Thyroid gland (tissue), 4 donors: ENCODE measurements at regions not wholly inside any gene's neighbourhood (a gene's known extent, or its start where the extent isn't known, plus 50 kb on each side); places are given as distances from the start of the nearest gene placed in this dataset.
"Not testable (repeated sequence)": the region's sequence is repeated elsewhere in the genome, so short reads cannot be mapped to it uniquely, and the experiment has no call there.

ENCODE experiments used
- DNase-seq, 2 donors: peaks; one replicate each; pipeline ENCODE4 v3.0.0-alpha.2; 2019
- H3K27ac ChIP-seq, 3 donors: fragments of 200-600 bp; sonication (generic); 1 replicate in 2 of 3; 2 replicates in 1 of 3; pipeline ENCODE4 v1.5.1; 2016 to 2019; ENCODE audit warnings: mild to moderate bottlenecking in 1 of 3, moderate library complexity in 1 of 3
- H3K27me3 ChIP-seq: fragments of 200-600 bp; sonication (generic); one replicate; pipeline ENCODE4 v1.5.1; 2019
- H3K36me3 ChIP-seq, 2 donors: fragments of 200-600 bp; sonication (generic); one replicate each; pipeline ENCODE4 v1.5.1; 2016 to 2019
- H3K4me1 ChIP-seq, 2 donors: fragments of 200-600 bp; sonication (generic); one replicate each; pipeline ENCODE4 v1.5.1; 2017 to 2019
- H3K4me3 ChIP-seq, 3 donors: fragments of 200-600 bp; sonication (generic); replicated peaks in 1 of 3; 1 replicate in 2 of 3; 2 replicates in 1 of 3; pipeline ENCODE4 v1.5.1; 2016; ENCODE audit warnings: mild to moderate bottlenecking in 1 of 3
- H3K9me3 ChIP-seq: fragments of 200-600 bp; sonication (generic); one replicate; pipeline ENCODE4 v1.5.1; 2017
- CTCF ChIP-seq, 6 experiments: fragments of 200-600 bp in 3 of 6; fragments of 450-650 bp in 3 of 6; sonication (generic) in 3 of 6; IDR thresholded peaks; one replicate each; pipeline ENCODE4 v1.5.1; 2016 to 2019; ENCODE audit warnings: antibody characterized with exemption in 6 of 6, mild to moderate bottlenecking in 2 of 6, inconsistent platforms in 1 of 6, moderate library complexity in 1 of 6
- POLR2A ChIP-seq, 2 donors: fragments of 450-650 bp; IDR thresholded peaks; one replicate each; pipeline ENCODE4 v1.6.1; 2017; ENCODE audit warnings: antibody characterized with exemption in 2 of 2, mild to moderate bottlenecking in 2 of 2, moderate library complexity in 1 of 2
- WGBS, 2 donors: methylation state at CpG; one replicate each; pipeline ENCODE4 v1.1.5; 2017; 5-methylcytosine and 5-hydroxymethylcytosine counted together
- intact Hi-C: fragments of 100-400 bp; cut with DNase I; formaldehyde crosslinking; loops from one replicate; pipeline ENCODE4 v1.15.1; 2023

- Histone ChIP-seq H3K27me3 (no peaks in the 10 kb centered on the region), H3K27ac (no peak overlapping the region), H3K9me3 (no peaks in the 10 kb centered on the region), H3K4me1 (peaks cover 0 to 4% of the 10 kb centered on the region in 2 donors), H3K4me3 (no peak overlapping the region), H3K36me3 (no peaks in the 10 kb centered on the region)
- no peak for DNase-seq
- WGBS, 2 donors, result 89 to 90% methylated on average over 2 of the region's 2 CpGs
- no peak for TF ChIP-seq CTCF (IDR thresholded peaks at IDR 0.05)
- TF ChIP-seq POLR2A (IDR thresholded peaks at IDR 0.05), result no peak
- intact Hi-C loops, result no loop called here
Measured at GRCh38 chrX:994780-995179, 217.7 kb downstream of the CRLF2 start.

GRCh38 chrX:989959-990510, 222.4 kb downstream of the CRLF2 start:
- DNase-seq, result peak; percentile 45 to 61
- intact Hi-C loops, result loop anchor here (10.0 kb wide), 1 partner anchor 1335 kb away; no protein-coding TSS in a partner anchor
- Histone ChIP-seq H3K27ac (peak overlapping the region in 1 of 3 donors; percentile 56), H3K4me1 (peaks cover 0 to 8% of the 10 kb centered on the region in 2 donors), H3K36me3 (no peaks in the 10 kb centered on the region), H3K4me3 (peak overlapping the region in 1 of 3 donors; percentile 14), H3K27me3 (no peaks in the 10 kb centered on the region), H3K9me3 (no peaks in the 10 kb centered on the region)
- 77 to 78% methylated on average over 25 of the region's 25 CpGs for WGBS, 2 donors
- TF ChIP-seq CTCF (IDR thresholded peaks at IDR 0.05), result no peak

- not testable (repeated sequence) for H3K27me3 ChIP-seq, H3K36me3 ChIP-seq, H3K4me3 ChIP-seq, DNase-seq, H3K9me3 ChIP-seq, H3K4me1 ChIP-seq, H3K27ac ChIP-seq
- intact Hi-C loops, result loop anchor here (10.0 kb wide), 1 partner anchor 1336 kb away; no protein-coding TSS in a partner anchor
- 83 to 86% methylated on average over 6 of the region's 6 CpGs for WGBS, 2 donors
Measured at GRCh38 chrX:988530-988929, 223.9 kb downstream of the CRLF2 start.

- Histone ChIP-seq H3K4me3 (no peak overlapping the region), H3K36me3 (no peaks in the 10 kb centered on the region), H3K27ac (no peak overlapping the region), H3K9me3 (no peaks in the 10 kb centered on the region), H3K4me1 (no peaks in the 10 kb centered on the region), H3K27me3 (no peaks in the 10 kb centered on the region)
- no peak for DNase-seq
- WGBS, 2 donors, result 8 to 14% methylated on average over 20 of the region's 20 CpGs
- intact Hi-C loops, result loop anchor here (10.0 kb wide), 1 partner anchor 1343 kb away; no protein-coding TSS in a partner anchor
- TF ChIP-seq POLR2A (IDR thresholded peaks at IDR 0.05) (no peak), CTCF (IDR thresholded peaks at IDR 0.05) (no peak)
Measured at GRCh38 chrX:981791-982626, 230.4 kb downstream of the CRLF2 start.

GRCh38 chrX:980587-981235, 231.7 kb downstream of the CRLF2 start:
- DNase-seq, result no peak
- Histone ChIP-seq H3K4me3 (no peak overlapping the region), H3K27ac (no peak overlapping the region), H3K4me1 (no peaks in the 10 kb centered on the region), H3K9me3 (no peaks in the 10 kb centered on the region), H3K27me3 (no peaks in the 10 kb centered on the region), H3K36me3 (no peaks in the 10 kb centered on the region)
- intact Hi-C loops, result loop anchor here (10.0 kb wide), 1 partner anchor 1344 kb away; no protein-coding TSS in a partner anchor
- 55 to 56% methylated on average over 5 of the region's 7 CpGs for WGBS, 2 donors
- TF ChIP-seq CTCF (IDR thresholded peaks at IDR 0.05) (no peak), POLR2A (IDR thresholded peaks at IDR 0.05) (no peak)

GRCh38 chrX:979127-979526, 233.3 kb downstream of the CRLF2 start:
- H3K9me3 ChIP-seq, H3K27ac ChIP-seq, DNase-seq, H3K36me3 ChIP-seq, H3K27me3 ChIP-seq, H3K4me3 ChIP-seq, H3K4me1 ChIP-seq, intact Hi-C loops: not testable (repeated sequence)
- 95 to 96% methylated on average over 18 of the region's 18 CpGs for WGBS, 2 donors
